IMR-90 (cell line): ENCODE measurements at regions not wholly inside any gene's neighbourhood (a gene's known extent, or its start where the extent isn't known, plus 50 kb on each side); places are given as distances from the start of the nearest gene placed in this dataset.

Source experiments
- ATAC-seq: fragments of 200-7000 bp; cut with Tn5 transposase; 2 replicates; pipeline ENCODE4 v1.9.1; 2020; ENCODE audit warnings: low read depth, mild to moderate bottlenecking, moderate library complexity
- BruUV-seq: library from RNA; stranded (reverse); fragments of 400-500 nt; replicated peaks from 2 replicates; lab custom pipeline; 2021; lab: Mats Ljungman, UMichigan
- CTCF ChIA-PET: fragments of 300-600 bp; formaldehyde crosslinking; extraction: SDS; loops from one replicate; lab custom pipeline; 2021; ENCODE audit warnings: antibody characterized with exemption; lab: Yijun Ruan, JAX
- POLR2A ChIA-PET: fragments of 300-600 bp; sonication (Branson Sonifier 250); formaldehyde crosslinking; loops from one replicate; lab custom pipeline; 2022; ENCODE audit warnings: antibody characterized with exemption; ENCODE audit not compliant: unreplicated experiment; lab: Charles Lee
- DNase-seq: peaks from one replicate; pipeline ENCODE4 v3.0.0; 2013
- H2AFZ ChIP-seq: replicated peaks from 2 replicates; pipeline ENCODE3; 2013; ENCODE audit warnings: low read length, mild to moderate bottlenecking; ENCODE audit not compliant: poor library complexity
- H2AK5ac ChIP-seq: 2 replicates; pipeline ENCODE4 v1.6.1; 2013; ENCODE audit warnings: low read depth, low read length, inconsistent platforms
- H2AK9ac ChIP-seq: replicated peaks from 2 replicates; pipeline ENCODE3; 2013; ENCODE audit warnings: mild to moderate bottlenecking, low read depth, low read length, moderate library complexity; ENCODE audit not compliant: poor library complexity
- H2BK120ac ChIP-seq: 2 replicates; pipeline ENCODE4 v1.6.1; 2013; ENCODE audit warnings: low read depth, low read length, inconsistent platforms
- H2BK15ac ChIP-seq: 3 replicates; pipeline ENCODE4 v1.6.1; 2013; ENCODE audit warnings: low read depth, low read length, inconsistent platforms
- H2BK20ac ChIP-seq: 2 replicates; pipeline ENCODE4 v1.6.1; 2013; ENCODE audit warnings: low read depth, mild to moderate bottlenecking, inconsistent platforms, low read length, moderate library complexity
- H2BK5ac ChIP-seq: 2 replicates; pipeline ENCODE4 v1.6.1; 2013; ENCODE audit warnings: mild to moderate bottlenecking, low read depth, low read length, inconsistent platforms; ENCODE audit not compliant: poor library complexity, severe bottlenecking
- H3K14ac ChIP-seq: replicated peaks from 2 replicates; pipeline ENCODE4 v1.6.1; 2013; ENCODE audit warnings: low read depth, low read length, inconsistent platforms
- H3K18ac ChIP-seq: 2 replicates; pipeline ENCODE4 v1.6.1; 2013; ENCODE audit warnings: low read depth, low read length, control low read depth
- H3K23ac ChIP-seq: 2 replicates; pipeline ENCODE4 v1.6.1; 2013; ENCODE audit warnings: low read depth, low read length, inconsistent platforms
- H3K27ac ChIP-seq: 2 replicates; pipeline ENCODE4 v1.5.1; 2013; ENCODE audit warnings: mild to moderate bottlenecking, control low read depth, low read length; ENCODE audit not compliant: insufficient read depth
- H3K27me3 ChIP-seq: 2 replicates; pipeline ENCODE4 v1.6.1; 2013; ENCODE audit warnings: low read length; ENCODE audit not compliant: control insufficient read depth, insufficient read depth
- H3K36me3 ChIP-seq: 2 replicates; pipeline ENCODE4 v1.6.1; 2013; ENCODE audit warnings: low read length, mixed read lengths; ENCODE audit not compliant: control insufficient read depth, insufficient read depth
- H3K4ac ChIP-seq: 2 replicates; pipeline ENCODE4 v1.6.1; 2013; ENCODE audit warnings: low read depth, low read length, inconsistent platforms
- H3K4me1 ChIP-seq: 2 replicates; pipeline ENCODE4 v1.6.1; 2013; ENCODE audit warnings: low read length, mixed read lengths; ENCODE audit not compliant: control insufficient read depth, insufficient read depth
- H3K4me2 ChIP-seq: 2 replicates; pipeline ENCODE4 v1.6.1; 2013; ENCODE audit warnings: low read depth, mild to moderate bottlenecking, control low read depth, low read length, moderate library complexity
- H3K4me3 ChIP-seq: 2 replicates; pipeline ENCODE4 v1.5.1; 2013; ENCODE audit warnings: low read depth, mild to moderate bottlenecking, control low read depth, low read length, moderate library complexity; ENCODE audit not compliant: insufficient read depth
- H3K56ac ChIP-seq: 2 replicates; pipeline ENCODE4 v1.6.1; 2013; ENCODE audit warnings: low read length, inconsistent platforms; ENCODE audit not compliant: insufficient read depth; ENCODE audit errors: extremely low read depth
- H3K79me1 ChIP-seq, 2 experiments: 2 replicates each; pipeline ENCODE4 v1.6.1; 2013; ENCODE audit warnings: low read length in 2 of 2, inconsistent platforms in 1 of 2, low read depth in 1 of 2
- H3K9ac ChIP-seq: 2 replicates; pipeline ENCODE4 v1.6.1; 2013; ENCODE audit warnings: low read depth, low read length, control low read depth
- H3K9me1 ChIP-seq: 2 replicates; pipeline ENCODE4 v1.6.1; 2013; ENCODE audit warnings: low read length, inconsistent platforms; ENCODE audit not compliant: insufficient read depth
- H3K9me3 ChIP-seq: 2 replicates; pipeline ENCODE4 v1.6.1; 2013; ENCODE audit warnings: low read length; ENCODE audit not compliant: control insufficient read depth, insufficient read depth
- H4K20me1 ChIP-seq: 2 replicates; pipeline ENCODE4 v1.6.1; 2013; ENCODE audit warnings: low read length, inconsistent platforms; ENCODE audit not compliant: insufficient read depth
- H4K5ac ChIP-seq: 2 replicates; pipeline ENCODE4 v1.6.1; 2013; ENCODE audit warnings: mild to moderate bottlenecking, low read depth, low read length, control low read depth
- H4K8ac ChIP-seq, 2 experiments: 2 replicates each; pipeline ENCODE4 v1.6.1; 2013; ENCODE audit warnings: low read depth in 2 of 2, low read length in 2 of 2, control low read depth in 1 of 2, inconsistent platforms in 1 of 2
- H4K91ac ChIP-seq: 2 replicates; pipeline ENCODE4 v1.6.1; 2013; ENCODE audit warnings: low read depth, low read length, inconsistent platforms; ENCODE audit not compliant: insufficient read depth
- BHLHE40 ChIP-seq: fragments of 150-350 bp; IDR thresholded peaks from 2 replicates; pipeline ENCODE4 v1.6.1; 2016; ENCODE audit warnings: mild to moderate bottlenecking, low read depth, low read length
- CEBPB ChIP-seq: IDR thresholded peaks from 2 replicates; pipeline ENCODE4 v1.6.1; 2012; ENCODE audit warnings: low read depth, low read length, improper control_type of control experiment
- CHD1 ChIP-seq: IDR thresholded peaks from 2 replicates; pipeline ENCODE4 v1.6.1; 2012; ENCODE audit warnings: low read depth, low read length, improper control_type of control experiment
- ELK1 ChIP-seq: fragments of 150-350 bp; IDR thresholded peaks from 2 replicates; pipeline ENCODE4 v1.6.1; 2016; ENCODE audit warnings: low read depth, mild to moderate bottlenecking, low read length, moderate library complexity, borderline replicate concordance
- FOS ChIP-seq: fragments of 150-350 bp; IDR thresholded peaks from 2 replicates; pipeline ENCODE4 v1.6.1; 2016; ENCODE audit warnings: low read depth, low read length
- MAFK ChIP-seq: IDR thresholded peaks from 2 replicates; pipeline ENCODE4 v1.6.1; 2012; ENCODE audit warnings: low read depth, low read length, improper control_type of control experiment
- MAZ ChIP-seq: IDR thresholded peaks from 2 replicates; pipeline ENCODE4 v1.6.1; 2012; ENCODE audit warnings: low read depth, mild to moderate bottlenecking, low read length, improper control_type of control experiment, moderate library complexity, borderline replicate concordance
- MXI1 ChIP-seq: IDR thresholded peaks from 2 replicates; pipeline ENCODE4 v1.6.1; 2012; ENCODE audit warnings: low read depth, mild to moderate bottlenecking, low read length, moderate library complexity, borderline replicate concordance
- POLR2A ChIP-seq: IDR thresholded peaks from 2 replicates; pipeline ENCODE4 v1.6.1; 2012; ENCODE audit warnings: mild to moderate bottlenecking, low read depth, low read length
- RAD21 ChIP-seq: IDR thresholded peaks from 2 replicates; pipeline ENCODE4 v1.6.1; 2012; ENCODE audit warnings: low read length, improper control_type of control experiment
- RCOR1 ChIP-seq: IDR thresholded peaks from 2 replicates; pipeline ENCODE4 v1.6.1; 2012; ENCODE audit warnings: mild to moderate bottlenecking, low read length, improper control_type of control experiment; ENCODE audit not compliant: insufficient replicate concordance
- RFX5 ChIP-seq: IDR thresholded peaks from 2 replicates; pipeline ENCODE4 v1.8.0; 2012; ENCODE audit warnings: low read depth, mild to moderate bottlenecking, low read length, moderate library complexity
- SMC3 ChIP-seq: fragments of 150-350 bp; IDR thresholded peaks from 2 replicates; pipeline ENCODE4 v1.6.1; 2016; ENCODE audit warnings: low read depth, mild to moderate bottlenecking, antibody characterized with exemption, low read length, moderate library complexity
- USF2 ChIP-seq: fragments of 150-350 bp; IDR thresholded peaks from 2 replicates; pipeline ENCODE4 v1.6.1; 2017; ENCODE audit warnings: mild to moderate bottlenecking, antibody characterized with exemption, low read length, low read depth
- WGBS, 2 experiments: methylation state at CpG; one replicate each; pipeline versions ENCODE4 v1.1.5 to v1.1.7; 2013; ENCODE audit warnings: missing lambda C conversion rate in 2 of 2; ENCODE audit not compliant: insufficient read length in 1 of 2; ENCODE audit errors: extremely low coverage in 2 of 2; 5-methylcytosine and 5-hydroxymethylcytosine counted together
- dilution Hi-C: fragments of 300-500 bp; cut with HindIII; formaldehyde crosslinking; loops from one replicate; pipeline ENCODE4 v1.14.3; 2018; ENCODE audit warnings: low sequenced_read_pairs; ENCODE audit not compliant: unreplicated experiment
- in situ Hi-C: fragments of 300-500 bp; cut with MboI; formaldehyde crosslinking; loops from 3 replicates; pipeline ENCODE4 v1.14.3; 2019; ENCODE audit warnings: low sequenced_read_pairs, inconsistent platforms, mixed read lengths
- intact Hi-C: fragments of 100-400 bp; cut with micrococcal nuclease; formaldehyde crosslinking; loops from 2 replicates; pipeline ENCODE4 v1.10.0; 2022
- TF ChIP-seq, protein P1 (sequence below): conservative IDR thresholded peaks from 2 replicates; pipeline ENCODE4 v1.5.1; 2012; ENCODE audit warnings: mild to moderate bottlenecking, low read depth, low read length, improper control_type of control experiment

GRCh38 chr2:132275396-132275795 is 113.6 kb upstream of the ANKRD30BL start:
- dilution Hi-C loops: no loop called here
- WGBS, 2 experiments: 87% methylated on average over 3 of the region's 17 CpGs; no CpG with 5 or more reads in 1 of the 2 experiments

More at GRCh38 chr2:132275396-132275795, 113.6 kb upstream of the ANKRD30BL start:
- H4K91ac ChIP-seq: no peak overlapping the region
- H2BK15ac ChIP-seq: no peak overlapping the region
- H2AK9ac ChIP-seq: no peak overlapping the region
- no peaks in the 10 kb centered on the region for H4K20me1 ChIP-seq
- no TSS peak for BruUV-seq
- no peak overlapping the region for H4K8ac ChIP-seq
- no peak overlapping the region for H4K5ac ChIP-seq
- no peaks in the 10 kb centered on the region for H3K36me3 ChIP-seq
- H2AFZ ChIP-seq: no peak overlapping the region
- ATAC-seq: no peak
- H2AK5ac ChIP-seq: no peak overlapping the region
- POLR2A ChIA-PET: no interaction called here
- CTCF ChIA-PET: no interaction called here
- no peak overlapping the region for H2BK120ac ChIP-seq
- no peak overlapping the region for H3K9ac ChIP-seq
- H2BK5ac ChIP-seq: no peak overlapping the region
- no peak overlapping the region for H3K4me3 ChIP-seq
- in situ Hi-C loops: no loop called here
- H3K27me3 ChIP-seq: no peaks in the 10 kb centered on the region
- H3K9me1 ChIP-seq: no peaks in the 10 kb centered on the region
- H3K56ac ChIP-seq: no peak overlapping the region
- DNase-seq: no peak
- H3K27ac ChIP-seq: no peak overlapping the region
- peaks cover 6% of the 10 kb centered on the region; the same call in 1 of the 2 replicates for H3K9me3 ChIP-seq
- H3K18ac ChIP-seq: no peak overlapping the region
- no peaks in the 10 kb centered on the region for H3K79me1 ChIP-seq
- intact Hi-C loops: no loop called here
- H3K4ac ChIP-seq: no peak overlapping the region
- H3K4me2 ChIP-seq: no peak overlapping the region
- H3K23ac ChIP-seq: no peak overlapping the region
- TF ChIP-seq RAD21 (no peak), CEBPB (no peak), USF2 (no peak), RFX5 (no peak), CHD1 (no peak), FOS (no peak), MAFK (no peak), POLR2A (no peak), SMC3 (no peak), MXI1 (no peak), RCOR1 (no peak), MAZ (no peak), ELK1 (no peak), BHLHE40 (no peak)
- TF ChIP-seq, protein P1, sequence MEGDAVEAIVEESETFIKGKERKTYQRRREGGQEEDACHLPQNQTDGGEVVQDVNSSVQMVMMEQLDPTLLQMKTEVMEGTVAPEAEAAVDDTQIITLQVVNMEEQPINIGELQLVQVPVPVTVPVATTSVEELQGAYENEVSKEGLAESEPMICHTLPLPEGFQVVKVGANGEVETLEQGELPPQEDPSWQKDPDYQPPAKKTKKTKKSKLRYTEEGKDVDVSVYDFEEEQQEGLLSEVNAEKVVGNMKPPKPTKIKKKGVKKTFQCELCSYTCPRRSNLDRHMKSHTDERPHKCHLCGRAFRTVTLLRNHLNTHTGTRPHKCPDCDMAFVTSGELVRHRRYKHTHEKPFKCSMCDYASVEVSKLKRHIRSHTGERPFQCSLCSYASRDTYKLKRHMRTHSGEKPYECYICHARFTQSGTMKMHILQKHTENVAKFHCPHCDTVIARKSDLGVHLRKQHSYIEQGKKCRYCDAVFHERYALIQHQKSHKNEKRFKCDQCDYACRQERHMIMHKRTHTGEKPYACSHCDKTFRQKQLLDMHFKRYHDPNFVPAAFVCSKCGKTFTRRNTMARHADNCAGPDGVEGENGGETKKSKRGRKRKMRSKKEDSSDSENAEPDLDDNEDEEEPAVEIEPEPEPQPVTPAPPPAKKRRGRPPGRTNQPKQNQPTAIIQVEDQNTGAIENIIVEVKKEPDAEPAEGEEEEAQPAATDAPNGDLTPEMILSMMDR: no peak
- H2BK20ac ChIP-seq: no peak overlapping the region
- no peaks in the 10 kb centered on the region for H3K4me1 ChIP-seq
- no peak overlapping the region for H3K14ac ChIP-seq
